PC-3 (cell line): ENCODE measurements at regions not wholly inside any gene's neighbourhood (a gene's known extent, or its start where the extent isn't known, plus 50 kb on each side); places are given as distances from the start of the nearest gene placed in this dataset.

Experiments
- ATAC-seq: fragments of 200-7000 bp; cut with Tn5 transposase; 2 replicates; pipeline ENCODE4 v1.9.1; 2020; ENCODE audit warnings: mild to moderate bottlenecking, moderate library complexity
- BruUV-seq: library from RNA; stranded (reverse); fragments of 400-500 nt; replicated peaks from 2 replicates; lab custom pipeline; 2021; lab: Mats Ljungman, UMichigan
- CTCF ChIA-PET: fragments of 300-600 bp; sonication (Branson Sonifier 250); formaldehyde crosslinking; loops from one replicate; lab custom pipeline; 2022; ENCODE audit warnings: antibody characterized with exemption; lab: Charles Lee
- POLR2A ChIA-PET: fragments of 300-600 bp; sonication (Branson Sonifier 250); formaldehyde crosslinking; loops from one replicate; lab custom pipeline; 2022; ENCODE audit warnings: antibody characterized with exemption; ENCODE audit not compliant: unreplicated experiment; lab: Charles Lee
- DNase-seq: peaks from one replicate; pipeline ENCODE4 v3.0.0-alpha.2; 2015
- H2AFZ ChIP-seq: fragments of 300-600 bp; sonication (generic); 2 replicates; pipeline ENCODE4 v1.6.0; 2016; ENCODE audit warnings: antibody characterized with exemption, low read length
- H3F3A ChIP-seq: fragments of 300-600 bp; sonication (generic); one replicate; pipeline ENCODE4 v1.6.0; 2017; ENCODE audit warnings: antibody characterized with exemption, low read length, control low read depth, mild to moderate bottlenecking; ENCODE audit not compliant: unreplicated experiment
- H3K27ac ChIP-seq: fragments of 300-600 bp; sonication (generic); 2 replicates; pipeline ENCODE4 v1.5.1; 2016; ENCODE audit warnings: mild to moderate bottlenecking, low read length
- H3K27me3 ChIP-seq: fragments of 300-600 bp; sonication (generic); 2 replicates; pipeline ENCODE4 v1.6.1; 2016; ENCODE audit warnings: low read length, mixed read lengths
- H3K36me3 ChIP-seq: fragments of 300-600 bp; sonication (generic); 2 replicates; pipeline ENCODE4 v1.6.1; 2016; ENCODE audit warnings: low read depth, mixed run types, low read length, mixed read lengths
- H3K4me1 ChIP-seq: fragments of 300-600 bp; sonication (generic); 2 replicates; pipeline ENCODE4 v1.5.1; 2016; ENCODE audit warnings: low read length; ENCODE audit not compliant: insufficient read depth
- H3K4me2 ChIP-seq: fragments of 300-600 bp; sonication (generic); 2 replicates; pipeline ENCODE4 v1.6.0; 2016; ENCODE audit warnings: low read length
- H3K4me3 ChIP-seq: fragments of 300-600 bp; sonication (generic); 2 replicates; pipeline ENCODE4 v1.5.1; 2016; ENCODE audit warnings: mild to moderate bottlenecking, low read length, mixed read lengths
- H3K79me2 ChIP-seq: fragments of 300-600 bp; sonication (generic); 2 replicates; pipeline ENCODE4 v1.6.1; 2017; ENCODE audit warnings: low read length, mixed read lengths
- H3K9ac ChIP-seq: fragments of 300-600 bp; sonication (generic); 2 replicates; pipeline ENCODE4 v1.6.0; 2016; ENCODE audit warnings: mild to moderate bottlenecking, low read length
- H3K9me2 ChIP-seq: fragments of 300-600 bp; sonication (generic); replicated peaks from 2 replicates; pipeline ENCODE4 v1.6.1; 2016; ENCODE audit warnings: mixed run types, low read length, mixed read lengths
- H3K9me3 ChIP-seq: fragments of 300-600 bp; sonication (generic); 2 replicates; pipeline ENCODE4 v1.6.1; 2016; ENCODE audit warnings: low read length, mixed read lengths
- H4K20me1 ChIP-seq: fragments of 300-600 bp; sonication (generic); 2 replicates; pipeline ENCODE4 v1.6.1; 2016; ENCODE audit warnings: low read length, mixed read lengths
- CTCF ChIP-seq: fragments of 300-600 bp; sonication (generic); conservative IDR thresholded peaks from 2 replicates; pipeline ENCODE4 v1.5.1; 2017; ENCODE audit warnings: antibody characterized with exemption, low read depth, mild to moderate bottlenecking, low read length
- EZH2 ChIP-seq: fragments of 300-600 bp; sonication (generic); IDR thresholded peaks from one replicate; pipeline ENCODE4 v1.6.1; 2017; ENCODE audit warnings: antibody characterized with exemption, mild to moderate bottlenecking, low read length; ENCODE audit not compliant: unreplicated experiment
- EZH2phosphoT487 ChIP-seq: fragments of 300-600 bp; sonication (generic); IDR thresholded peaks from 2 replicates; pipeline ENCODE4 v1.6.1; 2018; ENCODE audit warnings: mild to moderate bottlenecking, antibody characterized with exemption, low read length, borderline replicate concordance
- intact Hi-C: fragments of 100-400 bp; cut with micrococcal nuclease; formaldehyde crosslinking; loops from 2 replicates; pipeline ENCODE4 v1.9.0; 2023

DNA sequence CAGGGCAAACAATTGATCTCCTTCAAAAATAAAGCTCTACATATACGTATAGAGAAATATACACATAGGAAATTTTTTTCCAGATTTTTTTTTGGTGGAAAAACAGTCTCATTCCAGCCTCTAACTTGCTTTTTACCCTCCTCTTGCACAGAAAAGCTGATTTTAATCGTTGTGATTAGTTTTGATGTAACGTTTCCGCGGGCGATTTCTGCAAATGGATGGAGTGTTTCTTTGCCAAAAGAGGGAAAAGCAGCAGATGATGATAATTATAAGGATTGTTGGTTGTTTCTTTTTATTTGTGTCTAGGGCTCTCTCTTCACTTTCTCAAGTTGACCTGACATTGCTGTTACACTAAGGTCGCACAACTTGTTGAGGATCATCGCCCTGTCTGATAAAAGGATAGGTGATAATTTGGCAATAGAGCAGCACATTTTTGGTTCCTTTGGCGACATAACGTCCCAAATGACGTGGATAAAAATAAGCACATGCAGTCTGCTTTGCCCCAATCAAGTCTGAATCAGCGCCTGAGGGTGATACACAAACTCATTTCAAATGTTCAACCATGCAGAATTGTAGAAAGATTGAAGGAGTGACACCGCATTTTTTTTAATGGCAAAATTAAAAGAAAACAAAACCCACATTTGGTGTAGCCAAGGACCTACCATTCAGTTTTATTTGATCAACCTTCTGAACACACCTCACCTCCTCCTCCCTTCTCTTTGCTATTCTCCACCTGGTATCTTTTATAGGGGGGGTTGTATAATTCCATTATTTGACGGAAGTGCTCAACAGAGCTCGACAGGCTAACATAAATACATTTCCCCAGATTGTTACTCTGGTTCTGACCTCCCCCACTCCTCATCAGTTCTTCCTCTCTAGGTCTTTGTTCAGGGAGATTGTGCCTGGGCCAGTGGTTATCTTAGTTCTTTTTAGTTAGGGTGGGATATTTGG, 109.6 kb upstream of the KCTD1 start:
- CTCF ChIA-PET = interaction anchor here (0.6 to 1.1 kb wide), 2 partner anchors 9 to 37 kb away, joined by 3 to 4 read pairs; no protein-coding TSS in a partner anchor
- Histone ChIP-seq H3F3A (peaks cover 4% of the 10 kb centered on the region), H3K9me3 (no peaks in the 10 kb centered on the region), H3K4me1 (peaks cover 10% of the 10 kb centered on the region), H3K9ac (peak overlapping the region; percentile 18; the same call in 1 of the 2 replicates), H3K4me3 (peak overlapping the region; percentile 77), H2AFZ (peak overlapping the region; percentile 92), H3K4me2 (peak overlapping the region; percentile 96), H3K27ac (no peak overlapping the region), H3K9me2 (no peaks in the 10 kb centered on the region), H3K79me2 (no peaks in the 10 kb centered on the region), H3K27me3 (peaks cover 59% of the 10 kb centered on the region), H3K36me3 (no peaks in the 10 kb centered on the region), H4K20me1 (no peaks in the 10 kb centered on the region)
- TSS peak; percentile 28 for BruUV-seq
- ATAC-seq (no peak), DNase-seq (no peak)
- intact Hi-C loops = loop anchor here (2.0 to 10.0 kb wide), 4 partner anchors 117 to 347 kb away; no protein-coding TSS in a partner anchor
- POLR2A ChIA-PET = no interaction called here
- TF ChIP-seq CTCF (no peak), EZH2phosphoT487 (no peak), EZH2 (no peak)

GRCh38 chr18:26656944-26657536, 108.7 kb upstream of the KCTD1 start:
- TF ChIP-seq CTCF = peak; percentile 25; the same call in 1 of the 2 replicates
- no peak for TF ChIP-seq EZH2phosphoT487
- peaks cover 10% of the 10 kb centered on the region for H3K4me1 ChIP-seq
- H3K9me2 ChIP-seq = no peaks in the 10 kb centered on the region
- no peaks in the 10 kb centered on the region for H3K9me3 ChIP-seq
- H3K4me2 ChIP-seq = peak overlapping the region; percentile 96
- DNase-seq = peak; percentile 68
- peak; percentile 73 for ATAC-seq
- peak overlapping the region; percentile 18; the same call in 1 of the 2 replicates for H3K9ac ChIP-seq
- H3K79me2 ChIP-seq = no peaks in the 10 kb centered on the region
- no peaks in the 10 kb centered on the region for H4K20me1 ChIP-seq
- CTCF ChIA-PET = interaction anchor here (0.6 to 1.1 kb wide), 2 partner anchors 8 to 36 kb away, joined by 3 to 4 read pairs; no protein-coding TSS in a partner anchor
- H3K27ac ChIP-seq = no peak overlapping the region
- peak overlapping the region; percentile 92 for H2AFZ ChIP-seq
- H3K4me3 ChIP-seq = peak overlapping the region; percentile 77
- peaks cover 4% of the 10 kb centered on the region for H3F3A ChIP-seq
- no TSS peak for BruUV-seq
- H3K27me3 ChIP-seq = peaks cover 52% of the 10 kb centered on the region
- intact Hi-C loops = loop anchor here (1.0 to 10.0 kb wide), 5 partner anchors 89 to 348 kb away; no protein-coding TSS in a partner anchor
- POLR2A ChIA-PET = interaction anchor here (0.6 kb wide), 1 partner anchor 39 kb away, joined by 3 read pairs; no protein-coding TSS in a partner anchor
- H3K36me3 ChIP-seq = no peaks in the 10 kb centered on the region
